GM19035 (cell line): ENCODE measurements at regions not wholly inside any gene's neighbourhood (a gene's known extent, or its start where the extent isn't known, plus 50 kb on each side); places are given as distances from the start of the nearest gene placed in this dataset.
A peak's percentile ranks its signal among the peaks of the same experiment; 100 is the strongest.
"Not testable (repeated sequence)": the region's sequence is repeated elsewhere in the genome, so short reads cannot be mapped to it uniquely, and the experiment has no call there.

Experiments
- ATAC-seq: cut with Tn5 transposase; IDR thresholded peaks from one replicate; pipeline ENCODE4 v1.9.1; 2021; ENCODE audit not compliant: unreplicated experiment

GRCh38 chr3:189375532-189375931 lies 203.8 kb downstream of the TPRG1 start:
- ATAC-seq, result no peak

- ATAC-seq, result no peak
These were observed 211.9 kb downstream of the TPRG1 start for GRCh38 chr3:189383630-189384029.

GRCh38 chr3:189385880-189386279 lies 214.1 kb downstream of the TPRG1 start:
- ATAC-seq, result not testable (repeated sequence)

GRCh38 chr3:189386739-189387138 lies 215.0 kb downstream of the TPRG1 start:
- no peak for ATAC-seq

- ATAC-seq, result no peak
These were observed 217.6 kb downstream of the TPRG1 start for GRCh38 chr3:189389346-189389745.

GRCh38 chr3:189393598-189393997 lies 221.8 kb downstream of the TPRG1 start:
- ATAC-seq, result no peak

- ATAC-seq, result peak; percentile 84
These were observed 222.9 kb downstream of the TPRG1 start for GRCh38 chr3:189394599-189395121.

- ATAC-seq, result no peak
These were observed 224.1 kb downstream of the TPRG1 start for GRCh38 chr3:189395825-189396224.

GRCh38 chr3:189398656-189399055 lies 226.9 kb downstream of the TPRG1 start:
- no peak for ATAC-seq

- ATAC-seq, result no peak
These were observed 229.4 kb downstream of the TPRG1 start for GRCh38 chr3:189401196-189401595.

- ATAC-seq, result no peak
These were observed 228.0 kb upstream of the TP63 start for GRCh38 chr3:189403194-189403593.

- ATAC-seq, result no peak
These were observed 227.2 kb upstream of the TP63 start for GRCh38 chr3:189404024-189404423.

GRCh38 chr3:189404797-189405484 lies 226.2 kb upstream of the TP63 start:
- ATAC-seq, result no peak

- ATAC-seq, result no peak
These were observed 225.0 kb upstream of the TP63 start for GRCh38 chr3:189406148-189406547.

- ATAC-seq, result no peak
These were observed 220.7 kb upstream of the TP63 start for GRCh38 chr3:189410522-189410921.

- ATAC-seq, result no peak
These were observed 212.2 kb upstream of the TP63 start for GRCh38 chr3:189419038-189419437.

GRCh38 chr3:189419683-189420082 lies 211.5 kb upstream of the TP63 start:
- ATAC-seq, result no peak

- no peak for ATAC-seq
These were observed 206.3 kb upstream of the TP63 start for GRCh38 chr3:189424922-189425321.

- ATAC-seq, result no peak
These were observed 202.2 kb upstream of the TP63 start for GRCh38 chr3:189429019-189429418.

GRCh38 chr3:189430166-189430565 lies 201.0 kb upstream of the TP63 start:
- no peak for ATAC-seq

- ATAC-seq, result not testable (repeated sequence)
These were observed 188.9 kb upstream of the TP63 start for GRCh38 chr3:189442257-189442656.

- no peak for ATAC-seq
These were observed 184.1 kb upstream of the TP63 start for GRCh38 chr3:189446959-189447560.

- no peak for ATAC-seq
These were observed 182.1 kb upstream of the TP63 start for GRCh38 chr3:189449084-189449483.
